K562 (cell line): ENCODE measurements at regions not wholly inside any gene's neighbourhood (a gene's known extent, or its start where the extent isn't known, plus 50 kb on each side); places are given as distances from the start of the nearest gene placed in this dataset.
A peak's percentile ranks its signal among the peaks of the same experiment; 100 is the strongest.

ENCODE experiments used
- ATAC-seq: fragments of 200-7000 bp; cut with Tn5 transposase; 3 replicates; pipeline ENCODE4 v1.9.1; 2020; ENCODE audit warnings: moderate library complexity
- BruUV-seq: library from RNA; stranded (reverse); fragments of 400-500 nt; replicated peaks from 2 replicates; lab custom pipeline; 2021; lab: Mats Ljungman, UMichigan
- CTCF ChIA-PET: fragments of 300-600 bp; formaldehyde crosslinking; extraction: SDS; loops from one replicate; lab custom pipeline; 2021; ENCODE audit warnings: low intra/inter-chr PET ratio; lab: Yijun Ruan, JAX
- POLR2A ChIA-PET: fragments of 300-600, 350-650 bp; sonication (Branson Sonifier 250); formaldehyde crosslinking; extraction: SDS; loops from one replicate; lab custom pipeline; 2021; ENCODE audit warnings: antibody characterized with exemption, inconsistent platforms; lab: Yijun Ruan, JAX
- DNase-seq, 4 experiments: peaks; one replicate each; pipeline versions ENCODE4 v3.0.0 to v3.0.0-alpha.2; 2011 to 2018; ENCODE audit warnings: low spot score in 3 of 4, mixed read lengths in 3 of 4; ENCODE audit errors: extremely low read depth in 1 of 4
- FAIRE-seq: peaks from 2 replicates; lab custom pipeline; 2011; peaks lifted over from hg19 to GRCh38; lab: Jason Lieb, UNC
- H2AFZ ChIP-seq: 2 replicates; pipeline ENCODE4 v1.6.0; 2011; ENCODE audit warnings: low read depth, low read length, control low read depth, inconsistent platforms
- H3K27ac ChIP-seq: fragments of 200-600 bp; 3 replicates; pipeline ENCODE4 v1.8.0; 2011; ENCODE audit warnings: low read depth, mild to moderate bottlenecking, control low read depth, inconsistent platforms, low read length, moderate library complexity, mixed read lengths; ENCODE audit errors: extremely low read depth
- H3K27me3 ChIP-seq, 2 experiments: fragments of 300-600 bp in 1 of 2; 2 replicates in 1 of 2; 3 replicates in 1 of 2; pipeline versions ENCODE4 v1.6.0 to v1.8.0; 2011; ENCODE audit warnings: inconsistent platforms in 2 of 2, low read length in 2 of 2, mild to moderate bottlenecking in 1 of 2, mixed read lengths in 1 of 2, moderate library complexity in 1 of 2; ENCODE audit not compliant: control insufficient read depth in 2 of 2, insufficient read depth in 2 of 2
- H3K36me3 ChIP-seq: fragments of 300-600 bp; 3 replicates; pipeline ENCODE4 v1.8.0; 2011; ENCODE audit warnings: mild to moderate bottlenecking, low read length, inconsistent platforms; ENCODE audit not compliant: control insufficient read depth, insufficient read depth
- H3K4me1 ChIP-seq, 2 experiments: fragments of 200-600 bp in 1 of 2; replicated peaks in 1 of 2; 2 replicates in 1 of 2; 3 replicates in 1 of 2; pipeline versions ENCODE4 v1.5.1 to v1.8.0; 2011; ENCODE audit warnings: inconsistent platforms in 2 of 2, low read length in 2 of 2, mild to moderate bottlenecking in 1 of 2, mixed read lengths in 1 of 2, moderate library complexity in 1 of 2; ENCODE audit not compliant: control insufficient read depth in 2 of 2, insufficient read depth in 2 of 2
- H3K4me2 ChIP-seq: 2 replicates; pipeline ENCODE4 v1.6.1; 2011; ENCODE audit warnings: low read length, control low read depth, inconsistent platforms, mixed read lengths; ENCODE audit not compliant: insufficient read depth
- H3K4me3 ChIP-seq: fragments of 200-600 bp; sonication (generic), shearing (Covaris generic); 2 replicates; pipeline ENCODE4 v1.5.1; 2016; ENCODE audit warnings: control low read depth, inconsistent platforms
- H3K79me2 ChIP-seq: fragments of 200-600 bp; 3 replicates; pipeline ENCODE4 v1.8.0; 2011; ENCODE audit warnings: low read length, inconsistent platforms; ENCODE audit not compliant: control insufficient read depth, insufficient read depth
- H3K9ac ChIP-seq, 2 experiments: 2 replicates each; pipeline versions ENCODE4 v1.6.0 to v1.6.1; 2011; ENCODE audit warnings: low read depth in 2 of 2, low read length in 2 of 2, control low read depth in 1 of 2, inconsistent platforms in 1 of 2, mild to moderate bottlenecking in 1 of 2, mixed read lengths in 1 of 2; ENCODE audit not compliant: insufficient read depth in 1 of 2
- H3K9me1 ChIP-seq: one replicate; pipeline ENCODE4 v1.6.0; 2011; ENCODE audit warnings: inconsistent platforms, mild to moderate bottlenecking, low read length, moderate library complexity; ENCODE audit not compliant: control insufficient read depth, insufficient read depth
- H3K9me3 ChIP-seq: replicated peaks from 2 replicates; pipeline ENCODE4 v1.5.1; 2011; ENCODE audit warnings: low read depth, low read length, inconsistent platforms; ENCODE audit not compliant: control insufficient read depth, insufficient read depth
- H4K20me1 ChIP-seq: replicated peaks from 2 replicates; pipeline ENCODE4 v1.6.1; 2011; ENCODE audit warnings: low read length, inconsistent platforms, mixed read lengths; ENCODE audit not compliant: control insufficient read depth, insufficient read depth
- BRCA1 ChIP-seq, 2 experiments: fragments of 450-650 bp in 1 of 2; sonication (generic) in 1 of 2; formaldehyde crosslinking in 1 of 2; IDR thresholded peaks; 2 replicates each; pipeline versions ENCODE4 v1.5.0 to v1.6.1; 2017 to 2020; ENCODE audit warnings: mild to moderate bottlenecking in 1 of 2, missing genetic modification reagents in 1 of 2
- FOXK2 ChIP-seq, 2 experiments: fragments of 450-650 bp; IDR thresholded peaks in 1 of 2; conservative IDR thresholded peaks in 1 of 2; 2 replicates each; pipeline ENCODE4 v1.6.1; 2016; ENCODE audit warnings: low read depth in 2 of 2, mild to moderate bottlenecking in 1 of 2
- MYC ChIP-seq, 2 experiments: fragments of 250-450 bp in 1 of 2; sonication (Bioruptor Pico) in 1 of 2; IDR thresholded peaks; 2 replicates each; pipeline versions ENCODE4 v1.5.1 to v1.6.1; 2012 to 2021; ENCODE audit warnings: low read depth in 2 of 2, borderline replicate concordance in 1 of 2, improper control_type of control experiment in 1 of 2, low read length in 1 of 2, mild to moderate bottlenecking in 1 of 2, moderate library complexity in 1 of 2
- PCBP2 ChIP-seq: fragments of 200-400 bp; formaldehyde crosslinking; IDR thresholded peaks from 2 replicates; pipeline ENCODE4 v1.6.1; 2018; ENCODE audit warnings: low read length, low read depth, mild to moderate bottlenecking, moderate library complexity; ENCODE audit not compliant: poor library complexity, severe bottlenecking
- RAD51 ChIP-seq: fragments of 450-650 bp; IDR thresholded peaks from 2 replicates; pipeline ENCODE4 v1.7.1; 2016; ENCODE audit warnings: low read depth, mild to moderate bottlenecking, borderline replicate concordance
- YBX1 ChIP-seq: fragments of 450-650 bp; IDR thresholded peaks from 2 replicates; pipeline ENCODE4 v1.7.1; 2016; ENCODE audit warnings: mild to moderate bottlenecking
- ZC3H11A ChIP-seq: IDR thresholded peaks from 2 replicates; pipeline ENCODE4 v1.6.1; 2012; ENCODE audit warnings: low read depth, low read length, improper control_type of control experiment
- WGBS: fragments of 100-300 bp; shearing (Covaris generic); methylation state at CpG from one replicate; pipeline ENCODE4 v1.1.6; 2016; ENCODE audit warnings: low coverage, mixed read lengths; ENCODE audit not compliant: insufficient coverage; ENCODE audit errors: missing lambda C conversion rate; 5-methylcytosine and 5-hydroxymethylcytosine counted together
- in situ Hi-C: fragments of 300-500 bp; cut with MboI; formaldehyde crosslinking; loops from 4 replicates; pipeline ENCODE4 v1.15.0; 2018; ENCODE audit warnings: inconsistent platforms, mixed read lengths
- intact Hi-C: fragments of 100-400 bp; cut with micrococcal nuclease; formaldehyde crosslinking; loops from 2 replicates; pipeline ENCODE4 v1.14.2; 2022
- TF ChIP-seq, protein P1 (sequence below): sonication (generic); formaldehyde crosslinking; IDR thresholded peaks from 2 replicates; pipeline ENCODE4 v1.9.0; 2022; ENCODE audit warnings: mild to moderate bottlenecking, missing genetic modification reagents
- TF ChIP-seq, protein P2 (sequence below): sonication (generic); formaldehyde crosslinking; IDR thresholded peaks from 2 replicates; pipeline ENCODE4 v1.5.0; 2020; ENCODE audit warnings: missing genetic modification reagents
- TF ChIP-seq, protein P3 (sequence below): fragments of 250-450 bp; sonication (Bioruptor Pico); IDR thresholded peaks from 2 replicates; pipeline ENCODE4 v1.8.0; 2021; ENCODE audit warnings: moderate library complexity, mild to moderate bottlenecking, inconsistent platforms
- TF ChIP-seq, protein P4 (sequence below): sonication (generic); formaldehyde crosslinking; IDR thresholded peaks from 2 replicates; pipeline ENCODE4 v1.9.0; 2022; ENCODE audit warnings: mild to moderate bottlenecking, missing genetic modification reagents
- TF ChIP-seq, protein P5 (sequence below): sonication (generic); formaldehyde crosslinking; IDR thresholded peaks from 2 replicates; pipeline ENCODE4 v1.8.0; 2022; ENCODE audit warnings: missing genetic modification reagents, mild to moderate bottlenecking, borderline replicate concordance

DNA sequence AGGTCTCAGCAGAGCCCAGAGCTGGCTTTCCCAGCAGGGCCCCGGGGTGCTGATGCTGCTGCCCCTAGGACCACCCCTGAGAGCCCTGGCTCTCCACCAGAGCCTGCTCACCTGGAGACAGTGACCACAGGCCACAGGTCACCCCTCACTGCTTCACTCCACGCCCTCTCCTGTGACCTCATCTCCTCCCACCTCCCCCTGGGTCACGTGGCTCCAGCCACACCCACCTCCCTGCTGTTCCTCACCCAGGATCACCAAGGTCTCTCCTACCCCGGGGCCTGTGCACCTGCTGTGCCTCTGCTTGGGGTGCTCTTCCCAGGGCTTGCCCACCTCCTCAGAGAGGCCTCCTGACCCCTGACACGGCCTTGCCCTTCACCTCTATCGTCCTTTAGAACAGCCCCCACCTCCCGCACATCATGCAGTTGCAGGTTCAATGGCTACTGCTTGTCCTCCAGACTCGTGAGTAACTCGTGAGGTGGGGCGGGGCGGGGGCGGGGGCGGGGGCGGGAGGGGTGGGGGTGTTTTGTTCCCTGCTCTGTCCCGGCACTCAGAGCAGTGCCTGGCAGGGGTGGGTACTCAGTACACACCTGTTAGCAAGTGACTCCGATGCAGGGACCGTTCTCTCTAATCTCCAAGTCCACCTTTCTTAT, 468.0 kb downstream of the PREX1 start:
- Histone ChIP-seq H3K4me2 (no peak overlapping the region), H3K27me3 (peaks cover 0 to 3% of the 10 kb centered on the region in 2 experiments; a peak in 1 of 5 replicates), H3K4me3 (no peak overlapping the region), H3K4me1 (no peaks in the 10 kb centered on the region), H3K9me3 (no peaks in the 10 kb centered on the region), H3K36me3 (no peaks in the 10 kb centered on the region), H3K9ac (no peak overlapping the region), H3K9me1 (no peaks in the 10 kb centered on the region), H2AFZ (no peak overlapping the region), H3K27ac (no peak overlapping the region), H4K20me1 (no peaks in the 10 kb centered on the region; the same call in 1 of the 2 replicates), H3K79me2 (no peaks in the 10 kb centered on the region)
- CTCF ChIA-PET = no interaction called here
- ATAC-seq = peak; percentile 85
- 4% methylated on average over 10 of the region's 17 CpGs for WGBS
- no TSS peak for BruUV-seq
- in situ Hi-C loops (no loop called here), intact Hi-C loops (no loop called here)
- POLR2A ChIA-PET = no interaction called here
- peak; percentile 12 to 39 (median 26) for DNase-seq
- FAIRE-seq = no peak
- no peak for TF ChIP-seq MYC (IDR thresholded peaks at IDR 0.05; ENCODE audit: low read depth, low read length)
- no peak for TF ChIP-seq MYC (CRISPR knock-in tag; IDR thresholded peaks at IDR 0.05; ENCODE audit: borderline replicate concordance, low read depth)
- no peak for TF ChIP-seq FOXK2 (conservative IDR thresholded peaks at IDR 0.05 in 1 of 2, IDR thresholded peaks at IDR 0.05 in 1 of 2; ENCODE audit: low read depth in 2 of 2)
- TF ChIP-seq, protein P1, sequence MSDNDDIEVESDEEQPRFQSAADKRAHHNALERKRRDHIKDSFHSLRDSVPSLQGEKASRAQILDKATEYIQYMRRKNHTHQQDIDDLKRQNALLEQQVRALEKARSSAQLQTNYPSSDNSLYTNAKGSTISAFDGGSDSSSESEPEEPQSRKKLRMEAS (CRISPR knock-in tag) = no peak
- TF ChIP-seq, protein P2, sequence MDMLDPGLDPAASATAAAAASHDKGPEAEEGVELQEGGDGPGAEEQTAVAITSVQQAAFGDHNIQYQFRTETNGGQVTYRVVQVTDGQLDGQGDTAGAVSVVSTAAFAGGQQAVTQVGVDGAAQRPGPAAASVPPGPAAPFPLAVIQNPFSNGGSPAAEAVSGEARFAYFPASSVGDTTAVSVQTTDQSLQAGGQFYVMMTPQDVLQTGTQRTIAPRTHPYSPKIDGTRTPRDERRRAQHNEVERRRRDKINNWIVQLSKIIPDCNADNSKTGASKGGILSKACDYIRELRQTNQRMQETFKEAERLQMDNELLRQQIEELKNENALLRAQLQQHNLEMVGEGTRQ = peak; percentile 82
- no peak for TF ChIP-seq ZC3H11A
- TF ChIP-seq, protein P3, sequence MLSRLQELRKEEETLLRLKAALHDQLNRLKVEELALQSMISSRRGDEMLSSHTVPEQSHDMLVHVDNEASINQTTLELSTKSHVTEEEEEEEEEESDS (CRISPR knock-in tag) = no peak
- TF ChIP-seq PCBP2 = no peak
- TF ChIP-seq, protein P4, sequence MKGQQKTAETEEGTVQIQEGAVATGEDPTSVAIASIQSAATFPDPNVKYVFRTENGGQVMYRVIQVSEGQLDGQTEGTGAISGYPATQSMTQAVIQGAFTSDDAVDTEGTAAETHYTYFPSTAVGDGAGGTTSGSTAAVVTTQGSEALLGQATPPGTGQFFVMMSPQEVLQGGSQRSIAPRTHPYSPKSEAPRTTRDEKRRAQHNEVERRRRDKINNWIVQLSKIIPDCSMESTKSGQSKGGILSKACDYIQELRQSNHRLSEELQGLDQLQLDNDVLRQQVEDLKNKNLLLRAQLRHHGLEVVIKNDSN (CRISPR knock-in tag) = peak; percentile 61
- no peak for TF ChIP-seq YBX1
- peak; percentile 66; the same call in 1 of the 2 replicates for TF ChIP-seq RAD51
- TF ChIP-seq BRCA1 (IDR thresholded peaks at IDR 0.05) = no peak
- TF ChIP-seq BRCA1 (CRISPR knock-in tag; IDR thresholded peaks at IDR 0.05) = no peak
- TF ChIP-seq, protein P5, sequence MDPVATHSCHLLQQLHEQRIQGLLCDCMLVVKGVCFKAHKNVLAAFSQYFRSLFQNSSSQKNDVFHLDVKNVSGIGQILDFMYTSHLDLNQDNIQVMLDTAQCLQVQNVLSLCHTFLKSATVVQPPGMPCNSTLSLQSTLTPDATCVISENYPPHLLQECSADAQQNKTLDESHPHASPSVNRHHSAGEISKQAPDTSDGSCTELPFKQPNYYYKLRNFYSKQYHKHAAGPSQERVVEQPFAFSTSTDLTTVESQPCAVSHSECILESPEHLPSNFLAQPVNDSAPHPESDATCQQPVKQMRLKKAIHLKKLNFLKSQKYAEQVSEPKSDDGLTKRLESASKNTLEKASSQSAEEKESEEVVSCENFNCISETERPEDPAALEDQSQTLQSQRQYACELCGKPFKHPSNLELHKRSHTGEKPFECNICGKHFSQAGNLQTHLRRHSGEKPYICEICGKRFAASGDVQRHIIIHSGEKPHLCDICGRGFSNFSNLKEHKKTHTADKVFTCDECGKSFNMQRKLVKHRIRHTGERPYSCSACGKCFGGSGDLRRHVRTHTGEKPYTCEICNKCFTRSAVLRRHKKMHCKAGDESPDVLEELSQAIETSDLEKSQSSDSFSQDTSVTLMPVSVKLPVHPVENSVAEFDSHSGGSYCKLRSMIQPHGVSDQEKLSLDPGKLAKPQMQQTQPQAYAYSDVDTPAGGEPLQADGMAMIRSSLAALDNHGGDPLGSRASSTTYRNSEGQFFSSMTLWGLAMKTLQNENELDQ = no peak
